CD1c-positive myeloid dendritic cell (primary cell): ENCODE measurements at regions not wholly inside any gene's neighbourhood (a gene's known extent, or its start where the extent isn't known, plus 50 kb on each side); places are given as distances from the start of the nearest gene placed in this dataset.

ENCODE experiments used
- DNase-seq: peaks from one replicate; pipeline ENCODE4 v3.0.0-alpha.2; 2016; ENCODE audit errors: extremely low spot score

- no peak for DNase-seq
Measured at GRCh38 chr1:106846656-106847055, 209.8 kb upstream of the PRMT6 start.

GRCh38 chr1:106861110-106861509 lies 195.4 kb upstream of the PRMT6 start:
- DNase-seq: no peak

DNA sequence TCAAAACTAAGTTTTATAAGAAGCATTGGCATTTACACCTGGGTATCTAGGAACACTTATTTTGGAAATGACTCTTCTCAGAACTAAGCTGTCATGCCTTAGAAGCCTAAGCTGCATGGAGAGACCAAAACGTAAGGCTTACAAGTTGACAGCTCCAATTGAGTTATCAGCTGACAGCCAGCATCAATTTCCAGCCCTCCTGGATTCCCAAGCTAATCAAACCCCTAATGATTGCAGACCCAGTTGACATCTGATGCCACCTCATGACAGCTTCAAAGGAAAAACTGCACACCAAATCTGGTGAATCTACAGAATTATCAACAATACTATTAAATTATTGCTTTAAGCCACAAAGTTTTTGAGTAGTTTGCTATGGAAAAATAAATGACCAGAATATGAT lies 187.6 kb upstream of the PRMT6 start:
- no peak for DNase-seq

- no peak for DNase-seq
Measured at GRCh38 chr1:106875622-106876021, 180.9 kb upstream of the PRMT6 start.

- DNase-seq: no peak
Measured at GRCh38 chr1:106876384-106876783, 180.1 kb upstream of the PRMT6 start.

DNA sequence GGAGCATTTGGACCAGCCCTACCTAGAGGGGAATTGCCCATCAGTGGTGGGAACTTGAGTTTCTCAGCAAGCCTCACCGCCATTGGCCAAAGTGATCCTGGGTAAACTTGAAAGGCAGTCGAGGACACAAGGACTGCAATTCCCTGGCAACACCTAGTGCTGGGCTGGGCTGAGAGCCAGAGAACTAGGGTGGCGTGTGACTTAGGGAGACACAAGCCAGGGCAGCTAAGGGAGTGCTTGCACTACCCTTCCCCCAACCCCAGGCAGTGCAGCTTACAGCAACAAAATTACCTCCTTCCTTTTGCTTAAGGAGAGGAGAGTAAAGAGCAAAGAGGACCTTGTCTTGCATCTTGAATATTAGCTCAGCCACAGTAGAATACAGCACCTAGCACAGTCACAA lies 176.9 kb upstream of the PRMT6 start:
- no peak for DNase-seq

- DNase-seq: no peak
Measured at GRCh38 chr1:106880226-106880625, 176.2 kb upstream of the PRMT6 start.

DNA sequence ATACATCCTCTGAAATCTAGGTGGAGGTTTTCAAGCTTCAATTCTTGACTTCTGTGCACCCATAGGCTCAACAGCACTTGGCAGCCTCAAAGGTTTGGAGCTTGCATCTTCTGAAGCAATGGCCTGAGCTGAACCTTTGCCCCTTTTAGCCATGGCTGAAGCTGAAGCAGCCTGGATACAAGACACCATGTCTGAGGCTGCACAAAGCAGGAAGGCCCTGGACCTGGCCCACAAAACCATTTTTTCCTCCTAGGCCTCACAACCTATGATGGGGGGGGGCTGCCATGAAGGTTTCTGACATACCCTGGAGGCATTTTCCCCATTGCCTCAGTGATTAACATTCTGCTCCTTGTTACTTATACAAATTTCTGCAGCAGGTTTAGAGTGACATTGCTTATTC lies 173.3 kb upstream of the PRMT6 start:
- no peak for DNase-seq

DNA sequence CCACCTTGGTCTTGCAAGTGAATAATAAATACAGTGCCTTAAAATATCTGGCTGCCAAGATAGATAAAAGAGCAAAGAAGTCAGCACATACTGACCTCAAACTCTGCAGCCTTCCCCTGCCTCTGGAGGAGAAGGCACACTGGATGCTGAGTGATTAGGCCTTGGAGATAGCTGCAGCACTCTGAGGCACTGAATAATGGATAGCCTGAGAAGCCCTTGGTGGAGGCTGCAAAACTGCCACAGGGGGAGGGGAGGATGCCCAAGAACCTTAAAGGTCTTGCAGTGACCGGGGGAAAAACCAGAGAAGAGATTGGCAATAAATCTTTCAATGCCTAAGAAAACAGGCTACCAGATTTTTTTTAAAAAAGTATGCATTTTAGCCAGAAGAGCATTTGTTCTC lies 167.4 kb upstream of the PRMT6 start:
- no peak for DNase-seq

- no peak for DNase-seq
Measured at GRCh38 chr1:106889583-106889982, 166.9 kb upstream of the PRMT6 start.

DNA sequence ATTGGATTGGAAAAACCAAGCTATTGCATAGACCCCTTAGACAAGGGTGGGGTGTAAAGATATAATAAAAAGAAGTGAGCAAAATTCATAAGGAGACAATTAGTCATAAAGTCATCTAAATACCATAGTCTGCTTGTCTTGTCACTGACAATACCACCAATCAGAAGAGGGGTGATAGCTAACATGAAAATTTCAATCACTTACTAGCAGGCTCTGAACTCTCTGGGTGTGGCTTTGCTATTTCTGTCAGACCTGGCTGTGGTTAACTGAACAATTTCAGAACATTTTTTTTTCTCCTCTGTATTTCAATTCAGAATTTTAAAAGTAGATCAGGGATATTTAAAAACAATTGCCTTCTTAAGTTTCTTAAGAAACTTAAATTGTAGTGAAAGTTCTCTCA lies 158.5 kb upstream of the PRMT6 start:
- DNase-seq: no peak

DNA sequence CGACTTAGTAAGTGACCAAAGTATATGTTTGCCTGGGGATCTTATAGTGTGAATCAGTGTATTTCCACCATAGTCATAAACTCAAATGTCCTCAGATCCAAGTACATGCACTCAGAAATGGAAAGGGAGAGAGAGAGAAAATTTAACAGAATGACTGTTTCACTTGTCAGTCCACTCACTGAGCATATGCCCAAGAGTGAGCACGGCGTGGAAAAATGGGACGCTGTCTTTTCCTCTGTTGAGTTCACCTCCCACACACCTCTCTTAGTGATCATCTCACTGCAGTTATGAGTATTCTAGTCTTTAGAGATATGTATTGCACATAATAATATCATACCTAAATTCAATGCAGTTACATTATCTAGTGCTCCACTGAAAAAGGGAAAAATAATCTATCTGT lies 156.8 kb upstream of the PRMT6 start:
- no peak for DNase-seq

DNA sequence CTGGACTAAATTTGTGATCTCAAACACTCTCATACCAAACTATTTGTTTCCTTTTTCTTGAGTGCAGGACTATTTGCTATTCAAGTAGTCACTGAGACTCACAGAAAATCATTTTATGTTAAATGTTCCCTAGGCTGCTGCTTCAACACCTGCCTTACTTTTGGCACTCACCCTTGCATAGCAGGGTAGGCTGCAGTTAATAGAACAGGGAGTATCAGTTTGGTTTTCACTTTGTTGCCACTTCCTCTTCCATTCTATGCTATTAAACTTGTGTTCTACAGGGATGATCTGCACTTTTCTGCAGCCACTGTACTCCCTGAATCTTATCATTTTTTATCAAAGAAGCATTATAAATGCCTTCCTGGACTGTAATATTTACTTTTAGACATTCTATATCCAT lies 148.7 kb upstream of the PRMT6 start:
- DNase-seq: no peak

DNA sequence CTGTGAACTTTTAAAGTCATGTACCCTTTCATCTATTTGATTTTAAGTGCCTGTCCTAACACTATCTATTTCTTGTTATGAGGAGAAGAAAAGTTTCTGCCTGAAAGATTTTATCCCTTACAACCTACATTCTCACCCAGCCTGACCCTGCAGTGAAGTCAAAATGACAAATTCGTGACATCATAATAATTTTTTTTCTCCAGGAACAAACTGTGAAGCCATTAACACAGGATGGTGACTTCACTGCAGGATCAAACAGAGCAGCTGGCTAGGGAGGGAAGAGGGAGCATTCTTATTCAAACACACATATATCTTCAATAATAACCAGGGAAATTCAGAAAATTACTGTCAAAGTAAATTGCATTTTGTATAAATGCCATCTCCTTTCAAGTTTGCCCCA lies 147.8 kb upstream of the PRMT6 start:
- DNase-seq: no peak

GRCh38 chr1:106910798-106911197 lies 145.7 kb upstream of the PRMT6 start:
- no peak for DNase-seq

- no peak for DNase-seq
Measured at GRCh38 chr1:106912131-106912530, 144.3 kb upstream of the PRMT6 start.

DNA sequence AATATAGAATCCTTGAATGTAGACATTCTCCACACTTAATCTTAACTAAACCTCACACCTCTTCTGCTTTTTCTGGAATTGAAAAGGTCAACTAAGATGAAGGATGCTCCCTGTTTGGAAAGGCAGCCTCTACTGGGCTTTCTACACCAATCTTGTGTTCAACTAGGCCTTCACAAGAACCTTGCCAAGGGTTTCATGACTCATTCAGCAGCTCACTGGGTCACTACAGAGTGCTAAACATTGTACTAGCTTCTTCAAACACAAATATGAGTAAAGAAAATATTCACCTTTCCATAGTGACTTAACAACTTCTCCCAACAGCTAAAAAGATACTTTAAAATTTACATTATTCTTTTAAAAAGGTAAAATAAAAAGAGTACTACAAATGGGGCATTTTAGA lies 135.3 kb upstream of the PRMT6 start:
- no peak for DNase-seq

- no peak for DNase-seq
Measured at GRCh38 chr1:106924360-106924759, 132.1 kb upstream of the PRMT6 start.

- DNase-seq: no peak
Measured at GRCh38 chr1:106925750-106926149, 130.7 kb upstream of the PRMT6 start.

DNA sequence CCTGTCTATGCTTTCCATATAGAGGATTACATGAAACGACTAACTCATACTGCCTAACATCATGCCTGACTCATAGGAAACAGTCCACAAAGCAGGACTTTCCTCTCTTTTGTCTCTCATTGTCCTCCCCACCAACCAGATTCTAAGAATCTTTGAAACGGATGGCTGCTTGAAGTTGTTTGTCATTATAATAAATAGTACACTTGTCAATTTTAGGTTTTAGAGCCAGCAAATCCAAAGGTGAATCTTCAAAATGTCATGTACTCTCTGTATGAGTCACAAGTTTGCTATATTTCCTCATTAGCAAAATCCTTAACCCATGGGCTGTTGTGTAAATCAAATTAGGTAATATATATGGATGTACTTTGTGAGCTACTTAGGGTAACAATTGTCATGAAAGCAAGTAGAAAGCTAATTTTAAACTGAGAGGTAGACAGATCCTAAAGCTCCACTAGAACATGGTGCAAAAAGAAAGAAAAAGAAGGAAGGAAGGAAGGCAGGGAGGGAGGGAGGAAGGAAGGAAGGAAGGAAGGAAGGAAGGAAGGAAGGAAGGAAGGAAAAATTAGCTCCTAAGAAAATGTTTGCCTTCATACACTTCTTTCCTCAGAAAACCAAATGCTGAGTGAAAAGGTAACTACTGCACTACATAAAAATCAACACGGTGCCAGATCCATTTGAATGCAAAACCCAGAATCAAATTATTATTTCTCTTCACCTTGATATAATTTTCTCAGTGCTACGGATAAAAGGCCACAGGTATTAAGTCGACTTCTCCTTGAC lies 129.5 kb upstream of the PRMT6 start:
- no peak for DNase-seq

DNA sequence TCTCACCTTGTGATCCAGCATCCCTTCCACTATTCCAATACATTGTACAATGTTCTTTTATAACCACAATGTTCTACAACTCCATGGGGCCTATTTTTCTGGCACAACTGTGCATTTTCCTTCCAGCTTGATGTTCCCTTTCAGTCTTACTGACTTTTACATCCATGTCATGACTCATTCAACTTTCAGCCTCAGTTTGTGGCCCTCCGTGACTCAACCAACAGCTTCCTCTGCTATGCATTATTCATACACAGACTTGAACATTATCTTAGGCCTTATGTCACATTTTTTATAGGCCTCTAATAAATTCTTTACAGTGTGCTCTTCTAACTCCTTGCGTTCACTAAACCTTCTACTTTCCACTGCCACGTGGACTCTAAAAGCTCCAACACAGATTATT lies 119.4 kb upstream of the PRMT6 start:
- no peak for DNase-seq

DNA sequence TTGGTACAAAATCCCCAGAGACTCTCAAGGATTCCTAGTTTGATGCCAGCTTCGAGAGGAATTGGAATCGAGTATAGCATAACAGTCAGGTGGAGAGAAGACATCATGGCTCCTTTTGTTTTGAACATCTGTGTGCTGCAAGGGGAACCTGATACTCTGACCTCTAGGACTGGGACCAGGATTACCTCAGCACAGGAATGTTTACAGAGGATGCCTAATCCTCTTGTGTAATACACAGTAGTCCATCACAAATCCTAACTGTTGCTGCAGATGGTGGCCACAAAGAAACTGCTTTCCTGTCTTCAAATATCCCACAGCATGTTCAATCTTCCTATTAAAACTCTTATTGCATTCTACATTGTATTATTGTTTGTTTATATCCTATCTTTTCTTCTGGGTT lies 111.8 kb upstream of the PRMT6 start:
- DNase-seq: no peak

- no peak for DNase-seq
Measured at GRCh38 chr1:106952776-106953175, 103.7 kb upstream of the PRMT6 start.

- DNase-seq: no peak
Measured at GRCh38 chr1:106954661-106955229, 101.7 kb upstream of the PRMT6 start.
